ENCODE measurements at regions not wholly inside any gene's neighbourhood (a gene's known extent, or its start where the extent isn't known, plus 50 kb on each side); places are given as distances from the start of the nearest gene placed in this dataset.

GRCh38 chr3:152554980-152555379, 280.0 kb upstream of the P2RY1 start:
- TF ChIP-seq, protein P1, sequence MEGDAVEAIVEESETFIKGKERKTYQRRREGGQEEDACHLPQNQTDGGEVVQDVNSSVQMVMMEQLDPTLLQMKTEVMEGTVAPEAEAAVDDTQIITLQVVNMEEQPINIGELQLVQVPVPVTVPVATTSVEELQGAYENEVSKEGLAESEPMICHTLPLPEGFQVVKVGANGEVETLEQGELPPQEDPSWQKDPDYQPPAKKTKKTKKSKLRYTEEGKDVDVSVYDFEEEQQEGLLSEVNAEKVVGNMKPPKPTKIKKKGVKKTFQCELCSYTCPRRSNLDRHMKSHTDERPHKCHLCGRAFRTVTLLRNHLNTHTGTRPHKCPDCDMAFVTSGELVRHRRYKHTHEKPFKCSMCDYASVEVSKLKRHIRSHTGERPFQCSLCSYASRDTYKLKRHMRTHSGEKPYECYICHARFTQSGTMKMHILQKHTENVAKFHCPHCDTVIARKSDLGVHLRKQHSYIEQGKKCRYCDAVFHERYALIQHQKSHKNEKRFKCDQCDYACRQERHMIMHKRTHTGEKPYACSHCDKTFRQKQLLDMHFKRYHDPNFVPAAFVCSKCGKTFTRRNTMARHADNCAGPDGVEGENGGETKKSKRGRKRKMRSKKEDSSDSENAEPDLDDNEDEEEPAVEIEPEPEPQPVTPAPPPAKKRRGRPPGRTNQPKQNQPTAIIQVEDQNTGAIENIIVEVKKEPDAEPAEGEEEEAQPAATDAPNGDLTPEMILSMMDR (IDR thresholded peaks at IDR 0.05; ENCODE audit: borderline replicate concordance, extremely low read depth, low read length, poor library complexity, severe bottlenecking): no peak
- TF ChIP-seq EZH2 (IDR thresholded peaks at IDR 0.05; ENCODE audit: borderline replicate concordance, low read depth, low read length, severe bottlenecking): no peak

All from DND-41 (cell line).